ENCODE measurements at regions not wholly inside any gene's neighbourhood (a gene's known extent, or its start where the extent isn't known, plus 50 kb on each side); places are given as distances from the start of the nearest gene placed in this dataset.

GRCh38 chr3:10555263-10555662 lies 49.9 kb upstream of the ATP2B2 start:
- TF ChIP-seq TCF4 (CRISPR knock-in tag; IDR thresholded peaks at IDR 0.05; ENCODE audit: borderline replicate concordance) = no peak
- TF ChIP-seq ZFP3 (CRISPR knock-in tag; IDR thresholded peaks at IDR 0.05) = peak; percentile 78
- no peak for TF ChIP-seq SNAI2 (CRISPR knock-in tag; IDR thresholded peaks at IDR 0.05)
- TF ChIP-seq OSR1 (CRISPR knock-in tag; IDR thresholded peaks at IDR 0.05) = no peak

DNA sequence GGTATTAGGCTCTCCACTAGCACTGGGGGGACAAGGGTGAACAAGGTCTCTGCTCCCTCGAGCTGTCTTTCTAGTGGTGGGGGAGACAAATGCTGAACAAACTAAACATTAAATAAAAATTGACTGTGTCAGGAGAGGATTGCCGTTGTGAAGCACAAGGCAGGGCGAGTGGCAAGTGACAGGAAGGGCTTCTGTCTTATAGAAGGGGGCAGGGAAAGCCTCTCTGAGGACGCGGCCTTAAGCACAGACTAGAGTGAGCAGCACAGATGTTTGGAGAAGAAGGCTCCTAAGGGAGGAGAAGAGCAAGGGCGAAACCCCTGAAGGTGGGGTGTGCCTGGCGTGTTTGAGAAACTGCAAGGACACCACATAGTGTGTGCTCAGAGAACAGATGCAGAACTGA lies 50.9 kb upstream of the ATP2B2 start:
- no peak for ATAC-seq
- TF ChIP-seq RARB (CRISPR knock-in tag; IDR thresholded peaks at IDR 0.05) (no peak), ZNF8 (CRISPR knock-in tag; IDR thresholded peaks at IDR 0.05) (no peak), CSRNP3 (CRISPR knock-in tag; IDR thresholded peaks at IDR 0.05) (no peak), ZC3H10 (CRISPR knock-in tag; IDR thresholded peaks at IDR 0.05) (no peak), ZNF565 (CRISPR knock-in tag; conservative IDR thresholded peaks at IDR 0.05; ENCODE audit: low read depth) (no peak), OSR1 (CRISPR knock-in tag; IDR thresholded peaks at IDR 0.05) (no peak), GLIS3 (CRISPR knock-in tag; IDR thresholded peaks at IDR 0.05) (no peak), ESRRG (CRISPR knock-in tag; IDR thresholded peaks at IDR 0.05) (no peak), ZFP3 (CRISPR knock-in tag; IDR thresholded peaks at IDR 0.05) (no peak), ARNTL (CRISPR knock-in tag; IDR thresholded peaks at IDR 0.05; ENCODE audit: borderline replicate concordance, low read depth) (no peak), ZFP30 (CRISPR knock-in tag; IDR thresholded peaks at IDR 0.05) (no peak), PATZ1 (CRISPR knock-in tag; IDR thresholded peaks at IDR 0.05; ENCODE audit: borderline replicate concordance) (no peak), TCF4 (CRISPR knock-in tag; IDR thresholded peaks at IDR 0.05; ENCODE audit: borderline replicate concordance) (no peak)
- TF ChIP-seq, protein P1, sequence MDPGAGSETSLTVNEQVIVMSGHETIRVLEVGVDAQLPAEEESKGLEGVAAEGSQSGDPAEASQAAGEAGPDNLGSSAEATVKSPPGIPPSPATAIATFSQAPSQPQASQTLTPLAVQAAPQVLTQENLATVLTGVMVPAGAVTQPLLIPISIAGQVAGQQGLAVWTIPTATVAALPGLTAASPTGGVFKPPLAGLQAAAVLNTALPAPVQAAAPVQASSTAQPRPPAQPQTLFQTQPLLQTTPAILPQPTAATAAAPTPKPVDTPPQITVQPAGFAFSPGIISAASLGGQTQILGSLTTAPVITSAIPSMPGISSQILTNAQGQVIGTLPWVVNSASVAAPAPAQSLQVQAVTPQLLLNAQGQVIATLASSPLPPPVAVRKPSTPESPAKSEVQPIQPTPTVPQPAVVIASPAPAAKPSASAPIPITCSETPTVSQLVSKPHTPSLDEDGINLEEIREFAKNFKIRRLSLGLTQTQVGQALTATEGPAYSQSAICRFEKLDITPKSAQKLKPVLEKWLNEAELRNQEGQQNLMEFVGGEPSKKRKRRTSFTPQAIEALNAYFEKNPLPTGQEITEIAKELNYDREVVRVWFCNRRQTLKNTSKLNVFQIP (CRISPR knock-in tag; IDR thresholded peaks at IDR 0.05; ENCODE audit: borderline replicate concordance, low read depth) = no peak

More at GRCh38 chr3:10555263-10555662, 49.9 kb upstream of the ATP2B2 start:
- ATAC-seq = no peak

GRCh38 chr3:10557250-10557649 lies 51.9 kb upstream of the ATP2B2 start:
- TF ChIP-seq ZNF565 (CRISPR knock-in tag; conservative IDR thresholded peaks at IDR 0.05; ENCODE audit: low read depth) = no peak
- ATAC-seq = no peak

DNA sequence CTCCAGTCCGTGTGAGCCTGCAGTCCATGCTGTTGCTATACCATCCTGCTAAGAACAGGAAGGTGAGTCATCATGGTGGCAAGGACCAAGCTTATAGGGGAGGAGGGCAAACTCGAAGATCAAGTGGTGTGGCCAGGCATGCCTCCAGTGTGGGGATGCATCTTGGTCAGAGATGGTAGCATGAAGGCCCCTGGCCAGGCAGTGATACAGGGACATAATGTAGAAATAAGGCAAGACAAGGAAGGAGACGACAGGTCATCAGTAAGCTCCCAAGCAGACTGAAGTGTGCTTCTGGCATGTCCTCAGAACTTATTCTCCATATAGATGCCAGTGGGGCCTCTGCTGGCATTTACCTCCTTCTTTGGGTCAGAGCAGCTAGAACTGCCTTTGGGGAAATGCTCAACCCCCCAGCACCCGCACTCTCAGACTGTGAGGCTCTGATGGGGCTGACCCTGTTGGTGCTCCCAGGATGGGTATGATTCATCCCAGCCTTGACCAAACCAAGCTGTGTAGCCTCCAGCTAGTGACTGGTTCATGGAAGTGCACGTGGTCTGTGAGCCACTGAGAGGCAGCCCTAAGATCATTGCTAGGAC lies 52.5 kb upstream of the ATP2B2 start:
- TF ChIP-seq RARB (CRISPR knock-in tag; IDR thresholded peaks at IDR 0.05) (no peak), TOX (CRISPR knock-in tag; IDR thresholded peaks at IDR 0.05; ENCODE audit: borderline replicate concordance) (no peak), TCF4 (CRISPR knock-in tag; IDR thresholded peaks at IDR 0.05; ENCODE audit: borderline replicate concordance) (no peak)
- peak; percentile 45 for ATAC-seq

- TF ChIP-seq PPARA (CRISPR knock-in tag; IDR thresholded peaks at IDR 0.05; ENCODE audit: borderline replicate concordance) (no peak), ZFP3 (CRISPR knock-in tag; IDR thresholded peaks at IDR 0.05) (no peak), OSR1 (CRISPR knock-in tag; IDR thresholded peaks at IDR 0.05) (no peak), ISL1 (CRISPR knock-in tag; IDR thresholded peaks at IDR 0.05) (no peak), ZNF8 (CRISPR knock-in tag; IDR thresholded peaks at IDR 0.05) (no peak), CSDC2 (CRISPR knock-in tag; IDR thresholded peaks at IDR 0.05) (no peak), SNAI2 (CRISPR knock-in tag; IDR thresholded peaks at IDR 0.05) (no peak), ZFP30 (CRISPR knock-in tag; IDR thresholded peaks at IDR 0.05) (no peak), ARNTL (CRISPR knock-in tag; IDR thresholded peaks at IDR 0.05; ENCODE audit: borderline replicate concordance, low read depth) (no peak), GLIS3 (CRISPR knock-in tag; IDR thresholded peaks at IDR 0.05) (no peak), BACH2 (CRISPR knock-in tag; IDR thresholded peaks at IDR 0.05; ENCODE audit: borderline replicate concordance) (no peak), CREB5 (CRISPR knock-in tag; IDR thresholded peaks at IDR 0.05; ENCODE audit: low read depth) (no peak), TOX (CRISPR knock-in tag; IDR thresholded peaks at IDR 0.05; ENCODE audit: borderline replicate concordance) (no peak), ESRRG (CRISPR knock-in tag; IDR thresholded peaks at IDR 0.05) (no peak), PATZ1 (CRISPR knock-in tag; IDR thresholded peaks at IDR 0.05; ENCODE audit: borderline replicate concordance) (no peak), TSHZ2 (CRISPR knock-in tag; IDR thresholded peaks at IDR 0.05) (no peak), ZNF70 (CRISPR knock-in tag; IDR thresholded peaks at IDR 0.05) (no peak)
- no peak for ATAC-seq
These were observed 53.4 kb upstream of the ATP2B2 start for GRCh38 chr3:10558736-10559135.
